ENCODE measurements at regions not wholly inside any gene's neighbourhood (a gene's known extent, or its start where the extent isn't known, plus 50 kb on each side); places are given as distances from the start of the nearest gene placed in this dataset.

DNA sequence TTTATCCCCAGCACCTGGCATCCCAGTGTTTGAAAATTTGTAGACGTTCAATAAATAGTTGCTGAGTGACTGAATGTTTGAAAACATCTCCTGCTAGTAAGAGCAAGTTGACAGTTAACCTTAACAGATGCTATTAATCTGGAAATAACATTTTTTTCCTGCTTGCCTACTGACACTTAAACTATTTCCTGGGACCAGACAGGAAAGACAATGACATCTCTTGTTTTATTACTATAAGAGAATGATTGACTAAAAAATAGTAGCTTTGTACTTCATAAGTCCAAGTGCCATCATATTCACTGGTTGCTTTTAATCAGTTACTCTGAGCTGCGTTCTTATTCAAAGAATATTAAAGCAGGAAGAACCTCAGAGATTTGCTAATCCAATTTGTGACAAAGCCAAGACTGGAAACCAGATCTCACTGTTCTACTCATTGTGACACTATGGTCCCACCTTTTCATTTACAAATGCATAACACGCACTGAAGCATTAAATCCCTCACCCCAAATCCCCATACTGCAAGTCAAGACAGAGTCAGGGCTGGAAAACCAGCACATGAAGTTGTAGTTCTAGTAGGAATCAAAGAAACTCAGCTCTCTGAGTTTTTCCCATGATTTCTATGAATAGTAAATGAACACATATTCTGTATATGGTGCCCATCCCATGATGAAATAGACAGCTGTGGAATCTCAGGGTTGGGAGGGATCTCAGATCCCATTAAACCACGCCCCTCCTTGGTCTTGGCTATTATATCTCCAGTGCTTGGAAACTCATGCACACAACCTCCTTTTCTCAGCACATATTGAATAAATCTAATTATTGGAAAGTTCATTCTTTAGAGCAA is 212.7 kb upstream of the P2RY1 start:
- ATAC-seq (ENCODE audit: low FRiP score) = no peak
- Histone ChIP-seq H3K9me3 (ENCODE audit: control insufficient read depth, low read length) (no peaks in the 10 kb centered on the region), H3K27me3 (ENCODE audit: control insufficient read depth in 1 of 2, insufficient read depth in 2 of 2, low read length in 1 of 2) (no peaks in the 10 kb centered on the region), H3K4me3 (ENCODE audit: low read length in 2 of 2) (no peak overlapping the region), H3K4me1 (ENCODE audit: control insufficient read depth in 1 of 2, insufficient read depth in 2 of 2, low read length in 2 of 2) (peaks cover 0 to 2% of the 10 kb centered on the region in 2 donors), H3K27ac (ENCODE audit: low read depth in 1 of 2, low read length in 2 of 2) (no peak overlapping the region), H3K36me3 (ENCODE audit: control insufficient read depth in 1 of 2, insufficient read depth in 2 of 2, low read length in 1 of 2) (no peaks in the 10 kb centered on the region)
- 93 to 94% methylated on average over 4 of the region's 4 CpGs for WGBS, 2 donors
- intact Hi-C loops (cut with DNase I) = no loop called here
- no peak for DNase-seq

DNA sequence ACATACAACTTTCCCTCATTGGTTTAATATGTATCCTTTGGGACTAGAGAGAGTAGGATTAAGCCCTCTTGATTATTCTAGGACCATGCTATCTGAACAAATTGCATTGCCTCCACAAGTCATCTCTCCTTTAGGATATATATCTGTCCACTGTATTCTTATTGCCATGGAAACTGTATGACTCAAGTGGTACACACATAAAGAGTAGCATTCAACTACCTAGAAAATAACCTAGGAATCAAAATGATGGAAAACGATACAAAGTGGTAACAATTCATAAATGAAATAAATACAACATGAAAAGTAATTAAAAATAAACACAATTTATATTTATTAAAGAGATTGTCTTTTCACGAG is 212.1 kb upstream of the P2RY1 start:
- peaks cover 0 to 2% of the 10 kb centered on the region in 2 donors for H3K4me1 ChIP-seq (ENCODE audit: control insufficient read depth in 1 of 2, insufficient read depth in 2 of 2, low read length in 2 of 2)
- H3K27me3 ChIP-seq (ENCODE audit: control insufficient read depth in 1 of 2, insufficient read depth in 2 of 2, low read length in 1 of 2) = no peaks in the 10 kb centered on the region
- H3K36me3 ChIP-seq (ENCODE audit: control insufficient read depth in 1 of 2, insufficient read depth in 2 of 2, low read length in 1 of 2) = no peaks in the 10 kb centered on the region
- no peak overlapping the region for H3K27ac ChIP-seq (ENCODE audit: low read depth in 1 of 2, low read length in 2 of 2)
- 88 to 90% methylated on average over 2 of the region's 2 CpGs for WGBS, 2 donors
- ATAC-seq (ENCODE audit: low FRiP score) (no peak), DNase-seq (no peak)
- H3K4me3 ChIP-seq (ENCODE audit: low read length in 2 of 2) = no peak overlapping the region
- no peaks in the 10 kb centered on the region for H3K9me3 ChIP-seq (ENCODE audit: control insufficient read depth, low read length)
- intact Hi-C loops (cut with DNase I) = no loop called here

DNA sequence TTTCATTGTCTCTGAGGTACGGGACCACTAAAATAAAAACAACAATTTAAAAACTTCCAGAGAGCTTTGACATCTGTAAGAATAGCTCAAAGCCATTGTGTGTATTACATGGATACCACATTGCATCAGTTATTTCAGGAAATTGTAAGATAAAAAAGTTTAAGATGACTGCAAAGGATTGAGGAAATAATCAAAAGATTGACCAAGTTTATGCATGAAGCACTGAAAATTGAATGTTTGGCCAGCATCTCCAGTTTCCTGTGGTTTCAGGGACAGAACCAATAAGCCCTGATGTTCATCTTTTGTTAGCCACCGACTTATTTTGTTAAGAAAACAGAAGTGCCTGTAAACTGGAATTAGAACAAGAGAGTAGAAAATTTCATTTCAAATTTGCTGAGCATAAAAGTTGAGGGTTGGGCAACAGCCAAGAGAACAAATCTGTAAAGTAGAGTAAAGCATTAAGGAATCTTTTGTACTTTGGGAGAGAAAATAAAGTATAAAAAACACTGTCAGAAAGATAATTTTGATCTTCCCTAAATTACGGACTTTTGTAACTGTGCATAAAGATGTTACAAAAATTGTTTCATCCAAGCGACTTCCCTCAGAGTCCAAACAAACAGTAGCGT is 211.5 kb upstream of the P2RY1 start:
- no peak overlapping the region for H3K4me3 ChIP-seq (ENCODE audit: low read length in 2 of 2)
- no peaks in the 10 kb centered on the region for H3K9me3 ChIP-seq (ENCODE audit: control insufficient read depth, low read length)
- H3K36me3 ChIP-seq (ENCODE audit: control insufficient read depth in 1 of 2, insufficient read depth in 2 of 2, low read length in 1 of 2) = no peaks in the 10 kb centered on the region
- ATAC-seq (ENCODE audit: low FRiP score) = no peak
- no peak for DNase-seq
- peaks cover 0 to 2% of the 10 kb centered on the region in 2 donors for H3K4me1 ChIP-seq (ENCODE audit: control insufficient read depth in 1 of 2, insufficient read depth in 2 of 2, low read length in 2 of 2)
- intact Hi-C loops (cut with DNase I) = no loop called here
- WGBS, 2 donors = 81% methylated on average over 5 of the region's 5 CpGs
- H3K27me3 ChIP-seq (ENCODE audit: control insufficient read depth in 1 of 2, insufficient read depth in 2 of 2, low read length in 1 of 2) = no peaks in the 10 kb centered on the region
- no peak overlapping the region for H3K27ac ChIP-seq (ENCODE audit: low read depth in 1 of 2, low read length in 2 of 2)

DNA sequence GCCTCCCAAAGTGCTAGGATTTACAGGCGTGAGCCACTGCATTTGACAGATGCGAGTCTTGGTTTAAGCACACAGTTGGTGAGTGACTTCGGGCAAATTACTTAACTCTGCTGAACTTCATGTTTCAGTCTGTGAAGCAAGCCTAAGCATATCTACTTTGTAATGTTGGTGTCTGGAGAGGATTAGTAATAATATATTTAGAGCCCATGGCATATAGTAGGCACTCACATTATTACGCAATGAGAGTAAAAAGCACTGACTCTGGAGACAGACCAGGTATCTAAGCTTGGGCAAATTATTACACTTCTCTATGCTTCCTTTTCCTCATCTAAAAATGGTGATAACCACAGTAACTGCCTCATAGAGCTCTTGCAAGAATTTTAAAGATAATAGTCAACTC is 208.7 kb upstream of the P2RY1 start:
- H3K9me3 ChIP-seq (ENCODE audit: control insufficient read depth, low read length) = no peaks in the 10 kb centered on the region
- intact Hi-C loops (cut with DNase I) = no loop called here
- no peaks in the 10 kb centered on the region for H3K27me3 ChIP-seq (ENCODE audit: control insufficient read depth in 1 of 2, insufficient read depth in 2 of 2, low read length in 1 of 2)
- WGBS, 2 donors = 94 to 95% methylated on average over 4 of the region's 4 CpGs
- no peaks in the 10 kb centered on the region for H3K36me3 ChIP-seq (ENCODE audit: control insufficient read depth in 1 of 2, insufficient read depth in 2 of 2, low read length in 1 of 2)
- DNase-seq (no peak), ATAC-seq (ENCODE audit: low FRiP score) (no peak)
- no peak overlapping the region for H3K27ac ChIP-seq (ENCODE audit: low read depth in 1 of 2, low read length in 2 of 2)
- H3K4me1 ChIP-seq (ENCODE audit: control insufficient read depth in 1 of 2, insufficient read depth in 2 of 2, low read length in 2 of 2) = peaks cover 0 to 2% of the 10 kb centered on the region in 2 donors
- no peak overlapping the region for H3K4me3 ChIP-seq (ENCODE audit: low read length in 2 of 2)

DNA sequence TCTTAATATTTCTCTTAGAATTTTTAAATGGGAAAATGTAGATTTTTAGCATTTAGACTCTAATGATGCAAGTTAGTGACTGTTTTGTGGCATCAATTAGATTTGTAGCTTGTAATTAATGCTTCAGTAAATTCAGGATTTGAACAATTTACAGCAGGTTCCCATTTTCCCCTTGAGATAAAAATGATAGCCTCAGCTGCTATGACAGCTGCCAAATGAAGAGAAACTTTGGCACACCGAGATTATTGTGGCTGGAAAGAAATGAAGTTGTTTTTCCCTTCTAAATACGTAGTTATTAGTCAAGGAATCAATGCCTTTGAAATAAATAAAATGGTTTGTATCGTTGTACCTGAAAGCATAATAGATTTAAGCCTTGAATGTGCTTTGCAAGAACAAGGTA is 206.4 kb upstream of the P2RY1 start:
- WGBS, 2 donors = 73 to 82% methylated on average over 3 of the region's 3 CpGs
- intact Hi-C loops (cut with DNase I) = no loop called here
- ATAC-seq (ENCODE audit: low FRiP score) = no peak

DNA sequence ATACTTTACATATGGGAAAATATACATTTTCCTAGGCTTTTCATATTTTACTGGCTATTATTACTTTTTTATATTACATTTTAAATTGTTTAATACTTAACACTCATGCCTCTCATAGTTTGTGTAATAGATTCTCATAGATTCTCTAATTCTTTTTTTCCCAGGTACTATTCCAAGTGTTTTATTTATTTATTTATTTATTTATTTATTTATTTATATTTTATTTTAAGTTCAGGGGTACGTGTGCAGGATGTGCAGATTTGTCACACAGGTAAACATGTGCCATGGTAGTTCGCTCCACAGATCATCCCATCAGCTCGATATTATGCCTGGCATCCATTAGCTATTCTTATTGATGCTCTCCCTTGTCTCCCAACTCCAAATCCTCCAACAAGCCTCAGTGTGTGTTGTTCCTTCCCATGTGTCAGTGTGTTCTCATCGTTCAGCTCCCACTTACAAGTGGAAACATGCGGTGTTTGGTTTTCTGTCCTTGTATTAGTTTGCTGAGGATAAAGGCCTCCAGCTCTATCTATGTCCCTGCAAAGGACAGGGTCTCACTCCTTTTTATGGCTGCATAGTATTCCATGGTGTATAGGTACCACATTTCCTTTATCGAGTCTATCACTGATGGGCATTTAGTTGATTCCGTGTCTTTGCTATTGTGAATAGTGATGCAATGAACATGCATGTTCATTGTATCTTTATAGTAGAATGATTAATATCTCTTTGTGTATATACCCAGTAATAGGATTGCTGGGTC is 205.4 kb upstream of the P2RY1 start:
- no peaks in the 10 kb centered on the region for H3K9me3 ChIP-seq (ENCODE audit: control insufficient read depth, low read length)
- no peaks in the 10 kb centered on the region for H3K4me1 ChIP-seq (ENCODE audit: control insufficient read depth in 1 of 2, insufficient read depth in 2 of 2, low read length in 2 of 2)
- WGBS, 2 donors = 96% methylated on average over 7 of the region's 7 CpGs
- intact Hi-C loops (cut with DNase I) = no loop called here
- H3K4me3 ChIP-seq (ENCODE audit: low read length in 2 of 2) = no peak overlapping the region
- no peaks in the 10 kb centered on the region for H3K36me3 ChIP-seq (ENCODE audit: control insufficient read depth in 1 of 2, insufficient read depth in 2 of 2, low read length in 1 of 2)
- no peak overlapping the region for H3K27ac ChIP-seq (ENCODE audit: low read depth in 1 of 2, low read length in 2 of 2)
- no peaks in the 10 kb centered on the region for H3K27me3 ChIP-seq (ENCODE audit: control insufficient read depth in 1 of 2, insufficient read depth in 2 of 2, low read length in 1 of 2)
- no peak for ATAC-seq (ENCODE audit: low FRiP score)
- DNase-seq = no peak

More for the DNA sequence above, 206.4 kb upstream of the P2RY1 start:
- Histone ChIP-seq H3K4me1 (ENCODE audit: control insufficient read depth in 1 of 2, insufficient read depth in 2 of 2, low read length in 2 of 2) (no peaks in the 10 kb centered on the region), H3K4me3 (ENCODE audit: low read length in 2 of 2) (no peak overlapping the region), H3K27ac (ENCODE audit: low read depth in 1 of 2, low read length in 2 of 2) (no peak overlapping the region), H3K36me3 (ENCODE audit: control insufficient read depth in 1 of 2, insufficient read depth in 2 of 2, low read length in 1 of 2) (no peaks in the 10 kb centered on the region), H3K9me3 (ENCODE audit: control insufficient read depth, low read length) (no peaks in the 10 kb centered on the region), H3K27me3 (ENCODE audit: control insufficient read depth in 1 of 2, insufficient read depth in 2 of 2, low read length in 1 of 2) (no peaks in the 10 kb centered on the region)
- no peak for DNase-seq

DNA sequence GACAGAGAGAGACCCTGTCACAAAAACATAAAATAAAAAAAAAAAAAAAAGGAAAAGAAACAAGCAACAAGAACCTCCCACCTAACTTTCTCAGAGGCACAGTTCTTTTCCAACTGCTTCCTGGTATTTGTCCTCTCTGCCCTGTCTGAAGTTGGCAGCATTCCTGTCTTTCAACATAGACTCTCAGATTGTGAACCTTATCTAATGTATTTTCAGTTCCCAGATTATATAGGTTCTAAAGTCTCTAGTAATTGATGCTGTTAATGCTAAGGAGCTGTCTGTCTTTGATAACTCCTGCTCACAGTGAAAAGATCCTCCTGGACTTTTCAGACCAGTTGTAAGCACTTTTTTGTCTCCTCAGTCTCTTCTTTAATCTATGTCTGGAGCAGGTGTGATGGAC is 199.5 kb upstream of the P2RY1 start:
- Histone ChIP-seq H3K4me1 (ENCODE audit: control insufficient read depth in 1 of 2, insufficient read depth in 2 of 2, low read length in 2 of 2) (no peaks in the 10 kb centered on the region), H3K9me3 (ENCODE audit: control insufficient read depth, low read length) (no peaks in the 10 kb centered on the region), H3K4me3 (ENCODE audit: low read length in 2 of 2) (no peak overlapping the region), H3K27ac (ENCODE audit: low read depth in 1 of 2, low read length in 2 of 2) (no peak overlapping the region), H3K36me3 (ENCODE audit: control insufficient read depth in 1 of 2, insufficient read depth in 2 of 2, low read length in 1 of 2) (no peaks in the 10 kb centered on the region), H3K27me3 (ENCODE audit: control insufficient read depth in 1 of 2, insufficient read depth in 2 of 2, low read length in 1 of 2) (no peaks in the 10 kb centered on the region)
- DNase-seq (no peak), ATAC-seq (ENCODE audit: low FRiP score) (no peak)
- intact Hi-C loops (cut with DNase I) = no loop called here

DNA sequence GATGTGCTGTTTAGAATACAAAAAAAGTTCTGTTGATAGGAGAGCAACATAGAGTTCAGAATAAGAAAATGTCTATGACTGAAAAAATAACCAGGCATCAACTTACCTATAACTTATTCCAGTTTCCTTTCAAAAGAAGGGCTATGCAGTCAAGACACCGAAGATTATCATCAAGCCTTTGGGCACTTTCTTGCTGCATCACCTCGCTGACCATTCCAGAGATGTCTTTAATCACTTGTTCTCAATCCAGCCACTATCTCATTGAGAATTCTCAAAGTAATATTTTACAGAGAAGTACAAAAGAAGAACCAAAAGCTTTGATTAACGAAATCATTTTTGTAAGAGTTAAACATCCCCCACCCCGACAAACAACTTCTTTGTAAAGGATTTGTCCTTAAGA is 198.3 kb upstream of the P2RY1 start:
- intact Hi-C loops (cut with DNase I) = no loop called here
- 96 to 98% methylated on average over 4 of the region's 4 CpGs for WGBS, 2 donors
- DNase-seq (no peak), ATAC-seq (ENCODE audit: low FRiP score) (no peak)
- Histone ChIP-seq H3K27ac (ENCODE audit: low read depth in 1 of 2, low read length in 2 of 2) (no peak overlapping the region), H3K4me3 (ENCODE audit: low read length in 2 of 2) (no peak overlapping the region), H3K36me3 (ENCODE audit: control insufficient read depth in 1 of 2, insufficient read depth in 2 of 2, low read length in 1 of 2) (no peaks in the 10 kb centered on the region), H3K4me1 (ENCODE audit: control insufficient read depth in 1 of 2, insufficient read depth in 2 of 2, low read length in 2 of 2) (no peaks in the 10 kb centered on the region), H3K27me3 (ENCODE audit: control insufficient read depth in 1 of 2, insufficient read depth in 2 of 2, low read length in 1 of 2) (no peaks in the 10 kb centered on the region), H3K9me3 (ENCODE audit: control insufficient read depth, low read length) (no peaks in the 10 kb centered on the region)

All from aorta (tissue), 5 donors.